NCI-H146 treated with DMSO at 0.1 percent for 48 hours (cell line): ENCODE measurements at regions not wholly inside any gene's neighbourhood (a gene's known extent, or its start where the extent isn't known, plus 50 kb on each side); places are given as distances from the start of the nearest gene placed in this dataset.

Experiments used
- DNase-seq: peaks from one replicate; lab custom pipeline; 2025; ENCODE audit not compliant: unreplicated experiment; lab: John Stamatoyannopoulos, UW

DNA sequence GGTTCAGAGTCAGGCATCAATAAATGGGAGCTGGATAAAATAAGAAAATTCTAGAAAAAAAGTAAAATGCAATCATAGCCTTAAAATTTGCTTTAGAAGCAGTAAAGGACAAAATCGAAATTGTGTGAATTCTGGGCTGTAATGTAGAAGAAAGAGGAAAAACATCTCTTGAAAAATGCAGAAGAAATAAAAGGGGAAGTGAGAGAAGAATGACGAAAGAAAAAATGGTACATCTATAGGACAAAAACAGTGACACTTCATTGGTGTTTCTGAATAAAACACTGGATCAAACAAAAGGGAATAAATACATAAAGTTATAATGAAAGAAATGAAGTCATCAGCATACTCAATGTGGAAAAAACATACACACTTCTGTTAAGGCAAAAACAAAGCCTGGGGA, 642.3 kb downstream of the ACTL7B start:
- DNase-seq: no peak

DNA sequence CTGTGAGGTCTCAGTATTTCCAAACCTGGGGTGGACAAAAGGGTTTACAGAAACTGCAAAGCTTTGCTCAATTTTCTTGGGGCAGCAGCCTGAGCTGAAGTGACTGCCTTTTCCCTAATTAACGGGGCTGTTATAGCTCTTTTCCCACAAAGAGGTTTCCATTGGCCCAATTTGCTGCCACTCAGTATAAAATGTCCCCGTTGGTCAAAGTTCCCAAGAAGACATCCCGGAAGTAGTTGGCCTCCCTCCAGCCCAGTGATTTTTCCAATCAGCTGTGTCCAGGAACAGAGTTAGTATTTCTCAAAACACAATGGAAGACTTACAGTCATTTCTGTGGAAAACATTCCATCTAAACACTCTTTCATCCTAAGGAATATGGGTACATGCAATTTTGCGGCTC, 643.6 kb downstream of the ACTL7B start:
- no peak for DNase-seq

DNA sequence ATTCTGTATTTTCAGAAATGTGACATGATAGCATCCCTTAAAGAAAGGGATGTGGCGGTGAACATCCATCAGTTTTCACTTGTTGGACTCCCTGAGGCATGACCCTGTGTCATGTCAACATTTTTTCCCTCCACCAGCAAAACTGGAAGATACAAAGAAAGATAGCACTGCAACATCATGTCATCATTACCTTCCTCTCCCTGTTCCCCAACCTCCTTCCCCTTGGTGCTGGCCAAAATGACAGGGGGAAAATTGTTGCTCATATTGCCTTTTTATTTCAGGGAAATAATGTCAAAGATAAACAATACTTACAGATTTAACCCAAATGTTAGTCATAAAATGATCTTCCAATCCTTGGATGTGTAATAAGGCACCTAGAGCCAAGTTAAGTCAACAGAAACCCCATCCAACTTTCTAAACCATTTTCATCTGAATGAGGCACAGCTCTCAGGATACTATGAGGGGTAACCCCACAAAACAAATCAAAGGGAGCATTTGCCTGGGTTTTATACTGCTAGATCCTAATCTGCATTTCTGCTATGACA, 644.3 kb downstream of the ACTL7B start:
- no peak for DNase-seq

DNA sequence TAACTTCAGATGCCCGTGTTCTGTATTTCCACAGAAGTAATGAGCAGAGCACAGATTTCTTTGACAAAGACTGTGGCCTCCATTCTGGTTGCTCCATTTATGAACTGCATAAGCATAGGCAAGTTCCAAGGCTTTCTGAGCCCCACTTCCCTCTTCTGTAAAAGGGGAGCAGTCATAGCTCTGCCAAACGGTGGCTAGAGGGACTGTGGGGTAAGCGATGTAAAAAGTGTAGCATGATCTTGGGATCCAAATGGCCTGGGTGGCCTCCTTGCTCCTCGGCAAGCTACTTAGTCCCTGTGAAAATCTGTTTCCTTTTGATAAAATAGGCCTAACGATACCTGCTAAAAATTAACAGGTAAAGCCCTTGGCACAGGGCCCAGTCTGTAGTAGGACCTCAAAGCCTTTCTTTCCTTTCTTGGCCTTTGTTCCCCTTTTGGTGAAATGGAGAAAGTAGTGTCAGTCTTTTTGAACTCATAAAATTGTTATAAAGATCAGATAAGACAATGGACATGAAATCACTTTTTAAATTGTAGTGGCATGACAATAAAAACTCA, 646.6 kb downstream of the ACTL7B start:
- DNase-seq: no peak

DNA sequence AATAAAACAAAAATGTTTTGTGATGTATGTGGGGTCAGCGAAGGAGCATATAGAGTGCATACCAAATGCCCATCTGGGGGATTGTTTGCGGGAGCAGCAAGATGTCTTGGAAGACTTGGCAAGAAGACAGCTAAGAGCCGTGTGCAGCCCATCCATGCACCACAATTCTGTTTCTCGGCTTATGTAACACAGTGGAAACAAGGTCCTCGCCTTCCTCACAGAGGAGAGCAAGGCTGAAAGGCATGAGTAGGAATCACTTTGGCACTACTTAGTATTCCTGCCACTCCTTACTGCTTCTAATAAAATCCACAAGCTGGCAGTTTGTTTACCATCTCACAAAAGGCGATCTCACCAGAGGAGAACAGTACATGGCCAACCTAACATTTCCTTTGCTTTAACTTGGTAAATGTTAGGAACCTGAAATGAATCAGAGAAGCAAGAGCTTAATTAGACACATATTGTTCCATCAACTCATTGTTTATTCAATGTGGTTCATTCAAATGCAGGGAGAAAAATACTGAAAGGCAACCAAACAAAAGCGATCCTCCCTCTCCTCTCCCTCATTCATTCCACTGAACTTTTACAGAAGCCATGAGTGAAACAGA, 648.1 kb downstream of the ACTL7B start:
- DNase-seq: no peak

DNA sequence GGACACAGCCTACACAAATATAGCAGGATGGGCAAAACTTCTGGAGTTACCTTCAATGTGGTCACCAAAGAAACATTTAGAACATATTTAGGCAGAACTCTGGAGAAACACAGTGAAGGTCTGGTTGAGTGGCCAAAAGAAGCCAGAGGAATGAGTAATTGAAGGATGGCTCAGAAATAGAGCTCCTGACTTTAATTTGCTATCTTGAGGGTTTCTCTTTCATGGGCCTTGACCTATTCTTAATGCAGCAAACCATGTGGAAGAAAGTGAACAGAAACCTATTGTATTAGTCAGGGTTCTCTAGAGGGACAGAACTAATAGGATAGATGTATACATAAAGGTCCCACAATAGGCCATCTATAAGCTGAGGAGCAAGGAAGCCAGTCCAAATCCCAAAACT, 650.5 kb downstream of the ACTL7B start:
- no peak for DNase-seq

DNA sequence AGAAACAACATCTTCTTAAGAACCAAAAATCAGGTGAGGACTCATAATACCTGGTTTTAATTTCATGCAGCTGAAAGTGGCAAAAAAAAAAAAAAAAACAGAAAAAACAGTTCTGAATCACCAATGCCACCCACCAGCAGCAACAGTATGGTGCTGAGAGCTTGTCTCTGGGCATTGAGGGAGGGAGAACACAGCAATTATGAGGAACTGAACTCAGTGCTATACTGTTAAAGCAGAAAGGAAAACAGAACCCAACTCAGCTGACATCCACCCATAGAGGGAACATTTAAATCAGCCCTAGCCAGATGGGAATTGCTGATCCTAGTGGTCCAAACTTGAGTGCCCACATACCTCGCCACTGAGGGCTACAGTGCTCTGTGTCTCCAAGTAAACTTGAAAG, 657.9 kb downstream of the ACTL7B start:
- DNase-seq: no peak

DNA sequence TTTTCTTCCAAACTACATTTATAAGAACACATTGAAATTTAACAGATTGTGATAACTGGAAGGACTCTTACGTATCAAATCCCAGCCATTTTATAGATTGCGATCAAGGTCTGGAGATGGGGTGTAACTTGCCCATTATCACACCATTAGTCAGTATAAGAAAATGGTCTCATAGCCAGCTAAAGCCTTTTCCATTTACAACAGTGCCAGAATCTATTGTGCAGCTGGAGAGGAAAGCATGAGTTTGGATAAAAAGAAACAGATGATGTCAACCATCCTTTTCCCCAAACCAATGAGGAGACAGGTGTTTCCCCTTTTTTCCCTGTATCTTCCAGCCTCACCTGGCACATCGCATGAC, 658.8 kb downstream of the ACTL7B start:
- no peak for DNase-seq

DNA sequence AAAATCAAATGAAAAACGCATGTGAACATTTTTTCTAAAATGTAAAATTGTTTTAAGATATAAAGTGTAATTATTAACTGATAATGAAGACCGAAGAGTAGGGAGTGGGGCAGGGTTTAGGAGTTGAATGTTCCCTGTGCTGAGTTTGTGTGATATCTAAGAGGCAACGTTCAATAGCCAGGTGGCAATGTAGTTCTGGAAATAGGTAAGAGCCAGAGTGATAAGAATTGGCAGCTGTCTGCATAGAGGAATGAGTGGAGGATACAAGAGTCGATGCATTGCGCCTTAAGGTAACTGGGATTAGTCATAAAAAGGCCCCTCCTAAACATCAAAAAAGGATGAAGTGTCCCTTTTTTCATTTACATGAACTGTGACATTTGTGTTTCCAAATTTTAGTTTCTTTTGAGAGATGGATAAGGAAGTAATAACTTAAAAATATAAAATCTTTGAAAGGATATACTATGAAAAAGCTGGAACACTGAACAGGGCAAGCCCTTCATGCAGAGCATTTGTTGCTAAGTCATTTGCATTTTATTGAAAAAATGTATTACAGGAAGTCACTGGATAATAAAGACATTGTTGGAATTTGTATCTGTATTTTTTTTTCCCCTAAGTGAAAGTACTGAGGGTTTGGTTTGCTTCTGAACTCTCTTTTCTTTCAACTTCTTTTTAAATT, 659.3 kb downstream of the ACTL7B start:
- DNase-seq: no peak

DNA sequence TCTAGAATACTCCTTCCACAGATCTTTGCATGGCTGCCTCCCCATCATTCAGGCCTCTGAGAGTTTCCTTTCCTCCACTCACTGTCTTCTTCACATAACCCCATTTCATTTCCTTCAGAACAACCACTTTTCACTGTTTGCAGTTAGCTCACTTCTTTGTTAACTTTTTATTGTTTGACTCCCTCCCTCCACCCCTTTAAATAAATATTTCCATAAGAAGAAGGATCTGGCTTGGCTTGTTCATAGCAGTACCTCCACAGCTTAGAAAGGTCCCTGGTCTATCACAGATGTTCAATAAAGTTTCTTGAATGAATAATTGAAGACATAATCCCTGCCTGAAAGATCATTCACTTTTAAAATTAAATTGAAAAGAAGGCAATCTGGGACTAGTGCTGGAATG, 661.6 kb downstream of the ACTL7B start:
- DNase-seq: no peak

DNA sequence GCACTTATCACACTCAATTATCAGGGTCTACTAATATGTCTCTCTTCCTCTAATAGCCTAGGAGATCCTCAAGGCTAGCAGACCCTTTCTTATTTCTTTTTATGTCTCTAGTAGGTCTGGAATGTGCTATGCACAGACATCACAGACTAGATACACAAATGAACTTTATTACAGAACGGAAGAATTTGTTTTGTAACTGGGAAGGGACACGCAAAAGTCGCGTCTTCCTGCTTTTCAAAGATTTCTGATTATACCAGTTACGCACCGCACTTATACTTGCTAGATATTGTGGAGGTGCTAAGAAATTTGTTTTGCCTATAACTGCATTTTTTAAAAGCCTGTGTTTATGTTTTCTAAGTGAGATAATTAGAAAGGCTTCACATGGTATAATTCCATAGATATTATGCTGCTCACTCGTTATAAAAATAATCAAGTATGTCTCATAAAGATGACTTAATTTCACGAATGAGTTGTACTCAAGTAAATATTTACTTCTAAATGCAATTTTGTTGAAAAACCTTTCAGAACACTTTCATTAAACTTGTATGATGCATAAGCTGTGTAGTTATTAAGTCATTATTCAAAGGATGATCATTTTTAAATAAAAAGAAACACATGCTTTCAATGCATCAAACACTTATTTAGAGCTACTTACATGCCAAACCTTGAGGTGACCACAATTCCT, 662.6 kb downstream of the ACTL7B start:
- no peak for DNase-seq

DNA sequence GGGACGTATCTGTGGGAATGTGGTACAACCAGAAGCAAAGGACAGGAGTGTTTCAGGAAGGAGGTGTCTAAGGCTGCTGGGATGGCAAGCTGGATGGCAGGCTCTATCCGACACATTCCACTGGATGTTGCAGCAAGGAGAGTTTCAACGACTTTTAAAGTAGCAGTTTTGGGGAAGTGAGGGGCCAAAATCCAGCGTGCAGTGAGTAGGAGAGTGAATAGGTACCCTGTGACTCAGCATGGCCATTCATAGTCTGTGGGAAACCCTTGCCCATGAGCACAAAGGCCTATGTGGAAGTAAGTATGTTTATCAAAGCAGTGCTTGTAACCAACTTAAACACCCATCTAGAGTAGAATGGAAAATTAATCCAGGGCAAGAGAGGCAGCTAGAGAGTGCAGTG, 664.7 kb downstream of the ACTL7B start:
- no peak for DNase-seq

DNA sequence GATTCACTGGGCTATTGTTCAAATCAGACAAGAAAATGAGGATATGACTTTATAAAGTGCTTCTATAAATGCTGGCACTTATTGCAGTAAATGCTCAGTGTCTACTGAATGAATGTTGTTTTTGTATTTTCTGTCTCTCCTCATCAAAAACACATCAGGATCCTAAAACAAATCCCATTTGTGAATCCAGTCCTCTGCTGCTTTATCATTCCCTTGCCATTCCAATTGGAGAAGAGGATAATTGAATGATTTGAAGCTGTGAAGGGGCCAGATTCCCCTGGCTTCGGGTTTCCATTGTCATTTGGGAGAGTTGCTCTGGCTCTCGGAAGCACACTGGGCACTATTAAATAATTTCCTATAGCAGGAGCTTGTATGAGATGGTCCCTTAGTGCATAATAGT, 666.8 kb downstream of the ACTL7B start:
- DNase-seq: no peak

DNA sequence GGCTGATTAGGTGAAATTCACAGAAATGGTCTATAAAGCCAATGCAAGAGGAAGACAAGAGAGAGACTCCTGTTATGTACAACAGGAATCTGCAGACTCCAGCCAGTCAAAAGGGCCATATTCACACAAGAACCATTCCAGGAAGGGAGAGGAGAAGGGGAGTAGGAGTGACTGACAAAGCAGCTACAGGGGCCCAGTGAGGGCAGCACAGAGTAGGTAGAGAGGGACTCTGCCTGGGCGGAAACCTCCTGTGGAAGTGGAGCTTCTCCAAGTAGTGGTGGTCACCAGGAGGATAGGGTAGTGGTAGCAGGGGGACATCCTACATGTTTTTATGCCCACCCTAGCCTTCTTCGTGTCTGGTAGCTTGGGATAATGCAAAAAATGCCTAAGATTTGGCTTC, 667.3 kb downstream of the ACTL7B start:
- DNase-seq: no peak

DNA sequence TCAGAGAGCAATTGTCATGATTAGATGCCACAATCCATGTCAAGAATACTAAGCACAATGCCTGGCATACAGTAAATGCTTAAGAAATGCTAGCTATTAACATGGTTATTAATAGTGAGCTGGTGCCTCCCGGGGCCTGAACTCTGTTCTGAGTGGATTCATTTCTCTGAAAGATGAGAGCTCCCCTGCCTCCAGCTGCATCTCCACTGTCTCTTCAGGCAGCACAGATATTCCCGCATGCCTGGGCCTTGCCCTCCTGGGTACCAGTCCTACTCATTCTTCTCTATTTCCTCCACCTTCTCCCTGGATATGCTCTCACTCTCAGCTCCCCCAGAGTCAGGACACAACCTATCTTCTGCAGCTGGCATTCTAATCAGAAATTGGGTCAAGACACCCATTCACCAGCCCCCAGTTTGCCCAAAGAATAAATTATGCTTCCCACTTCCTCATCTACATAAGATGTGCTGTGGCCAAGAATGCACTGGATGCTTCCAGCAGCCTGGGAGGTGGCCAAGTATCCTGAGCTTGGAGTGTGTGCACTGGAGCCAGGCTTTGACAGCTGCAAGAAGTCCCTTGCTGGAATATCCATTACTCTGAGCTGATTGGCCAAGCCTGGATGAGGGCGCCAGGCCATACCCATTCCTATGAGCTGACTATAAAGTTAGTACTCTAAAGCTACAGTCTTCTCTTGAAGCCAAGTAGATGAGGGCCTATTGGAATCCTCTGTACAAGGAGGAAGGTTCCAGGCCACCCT, 669.0 kb downstream of the ACTL7B start:
- no peak for DNase-seq

DNA sequence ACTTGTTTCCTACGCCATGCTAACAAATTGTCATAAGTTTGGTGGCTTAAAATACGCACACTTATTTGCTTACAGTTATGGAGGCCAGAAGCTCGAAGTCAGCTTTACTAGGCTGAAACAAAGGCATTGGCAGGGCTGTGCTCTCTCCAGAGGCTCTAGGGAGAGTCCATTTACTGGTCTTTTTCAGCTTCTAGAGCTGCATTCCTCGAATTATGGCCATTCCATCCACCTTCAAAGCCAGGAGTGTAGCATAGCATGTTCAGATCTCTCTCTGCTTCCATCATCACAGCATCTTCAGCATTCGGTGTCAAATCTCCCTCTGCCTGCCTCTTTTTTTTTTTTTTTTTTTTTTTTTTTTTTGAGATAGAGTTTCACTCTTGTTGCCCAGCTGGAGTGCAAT, 670.2 kb downstream of the ACTL7B start:
- DNase-seq: no peak

DNA sequence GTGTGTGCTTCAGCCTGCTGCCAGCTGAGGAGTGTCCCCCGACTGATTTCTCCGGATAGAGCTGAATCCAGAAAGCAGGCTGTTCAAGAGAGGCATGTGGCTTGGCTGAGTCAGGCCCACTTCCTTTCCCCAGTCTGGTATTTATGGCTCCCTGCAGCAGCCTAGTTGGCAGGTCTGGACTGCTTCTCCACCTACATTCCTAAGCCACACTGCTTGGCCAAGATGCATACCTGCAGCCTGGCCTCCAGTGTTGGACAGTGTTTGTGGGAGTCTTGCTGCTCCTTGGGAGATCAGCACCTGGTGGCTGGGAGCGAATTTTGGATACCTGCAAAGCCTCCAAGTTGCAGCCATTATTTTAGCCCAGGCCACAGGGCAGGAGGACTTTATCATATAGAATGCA, 670.8 kb downstream of the ACTL7B start:
- no peak for DNase-seq

DNA sequence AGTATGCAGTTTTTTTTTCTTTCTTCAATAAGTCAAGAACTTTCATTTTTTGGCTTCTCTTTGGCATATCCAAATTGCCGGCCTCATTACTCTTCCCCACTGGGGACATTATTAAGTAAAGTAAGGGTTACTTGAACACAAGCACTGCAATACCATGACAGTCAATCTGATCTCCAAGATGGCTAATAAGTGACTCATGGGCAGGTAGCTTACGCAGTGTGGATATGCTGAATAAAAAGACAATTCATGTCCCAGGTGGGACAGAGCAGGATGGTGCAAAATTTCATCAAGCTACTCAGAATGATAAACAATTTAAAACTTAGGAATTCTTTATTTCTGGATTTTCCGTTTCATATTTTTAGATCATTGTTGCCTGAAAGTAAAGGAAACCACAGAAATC, 671.8 kb downstream of the ACTL7B start:
- no peak for DNase-seq

DNA sequence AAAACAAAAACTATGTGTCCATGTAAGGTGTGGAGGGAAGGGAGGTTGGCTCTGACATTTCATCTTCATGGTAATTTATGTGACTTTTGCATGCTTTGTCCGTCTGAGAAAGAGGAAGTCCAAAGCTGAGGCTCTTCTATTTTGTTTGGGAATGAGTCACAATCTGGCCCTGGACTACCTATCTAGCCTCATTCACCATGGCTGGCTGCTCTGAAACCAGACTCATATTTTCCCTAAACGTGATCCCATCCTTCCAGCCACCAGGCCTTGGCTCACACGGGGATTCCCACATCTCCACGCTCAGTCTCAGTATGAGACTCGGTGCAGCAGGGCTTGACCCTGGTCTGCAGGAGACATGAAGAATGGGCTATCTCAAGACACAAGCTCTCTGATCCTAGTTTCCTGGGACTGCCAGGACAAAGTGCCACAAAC, 672.8 kb downstream of the ACTL7B start:
- no peak for DNase-seq

DNA sequence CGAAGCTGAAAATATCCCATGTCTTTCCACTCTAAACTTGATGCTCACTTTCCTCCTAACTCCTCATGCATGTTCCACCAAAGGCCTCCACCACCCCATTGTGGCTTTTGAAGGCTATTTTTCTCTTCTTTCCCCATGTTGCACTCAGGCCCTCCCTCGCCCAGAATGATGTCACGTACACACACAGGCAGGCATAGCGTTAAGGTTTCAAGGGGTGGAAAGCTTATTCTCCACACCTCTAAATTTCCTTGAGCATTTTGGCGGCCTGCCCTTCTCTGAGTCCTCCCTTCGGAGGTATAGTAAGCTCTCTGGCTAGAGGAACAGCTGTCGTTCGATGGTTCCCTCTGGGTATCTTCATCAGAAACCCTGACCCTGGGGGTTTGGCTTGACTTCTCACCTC, 673.5 kb downstream of the ACTL7B start:
- DNase-seq: no peak

DNA sequence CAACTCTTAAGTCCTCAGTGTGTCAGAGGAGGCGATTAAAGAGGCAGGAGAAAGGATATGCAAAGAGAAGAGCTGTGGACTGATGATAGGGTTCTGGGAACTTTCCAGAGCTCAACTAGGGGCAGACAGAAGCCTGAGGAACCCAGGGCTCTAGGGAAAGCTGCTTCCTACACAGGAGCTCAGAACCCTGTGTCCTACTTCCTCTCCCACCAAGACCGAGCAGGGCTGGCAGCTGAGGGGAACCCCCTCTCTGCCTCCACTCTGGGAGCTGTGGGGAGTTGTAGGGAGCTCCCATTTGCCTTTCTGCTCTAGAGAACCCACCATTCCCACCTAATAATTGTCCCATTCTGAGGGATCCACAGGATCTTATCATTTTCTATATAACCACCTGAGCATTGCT, 674.3 kb downstream of the ACTL7B start:
- no peak for DNase-seq
